B cell (primary cell): ENCODE measurements at regions not wholly inside any gene's neighbourhood (a gene's known extent, or its start where the extent isn't known, plus 50 kb on each side); places are given as distances from the start of the nearest gene placed in this dataset.
"Not testable (repeated sequence)": the region's sequence is repeated elsewhere in the genome, so short reads cannot be mapped to it uniquely, and the experiment has no call there.

Experiments used
- ATAC-seq: fragments of 200-7000 bp; cut with Tn5 transposase; one replicate; pipeline ENCODE4 v1.10.0; 2021; ENCODE audit warnings: low read depth, mild to moderate bottlenecking, moderate number of reproducible peaks, moderate library complexity
- CTCF ChIA-PET: fragments of 350-600 bp; sonication (Branson Sonifier 250); formaldehyde crosslinking; loops from one replicate; lab custom pipeline; 2021; ENCODE audit warnings: antibody characterized with exemption, inconsistent platforms; lab: Charles Lee
- POLR2A ChIA-PET: fragments of 350-600 bp; sonication (Branson Sonifier 250); formaldehyde crosslinking; loops from one replicate; lab custom pipeline; 2021; ENCODE audit warnings: antibody characterized with exemption; lab: Charles Lee
- DNase-seq: peaks from one replicate; pipeline ENCODE4 v3.0.0; 2013
- H2AFZ ChIP-seq: 2 replicates; pipeline ENCODE4 v1.6.1; 2012; ENCODE audit warnings: mild to moderate bottlenecking, low read depth, low read length; ENCODE audit not compliant: insufficient read depth, poor library complexity, severe bottlenecking
- H3K27ac ChIP-seq, 2 donors: 1 replicate in 1 of 2; 2 replicates in 1 of 2; pipeline ENCODE4 v1.5.1; 2012 to 2013; ENCODE audit warnings: low read length in 2 of 2, mild to moderate bottlenecking in 2 of 2, moderate library complexity in 1 of 2
- H3K27me3 ChIP-seq, 4 experiments: fragments of 200-600 bp in 1 of 4; sonication (generic) in 1 of 4; replicated peaks in 1 of 4; 1 replicate in 2 of 4; 2 replicates in 2 of 4; pipeline versions ENCODE4 v1.6.1 to v1.7.0; 2013 to 2016; ENCODE audit warnings: low read length in 3 of 4, mild to moderate bottlenecking in 2 of 4, mixed read lengths in 1 of 4, moderate library complexity in 1 of 4; ENCODE audit not compliant: insufficient read depth in 4 of 4, control insufficient read depth in 3 of 4; ENCODE audit errors: control extremely low read depth in 1 of 4
- H3K36me3 ChIP-seq, 2 experiments: replicated peaks in 1 of 2; 1 replicate in 1 of 2; 2 replicates in 1 of 2; pipeline versions ENCODE4 v1.6.1 to v1.7.1; 2013; ENCODE audit warnings: low read length in 1 of 2; ENCODE audit not compliant: insufficient read depth in 2 of 2, control insufficient read depth in 1 of 2; ENCODE audit errors: control extremely low read depth in 1 of 2, extremely low read depth in 1 of 2
- H3K4me1 ChIP-seq, 2 donors: fragments of 200-600 bp in 1 of 2; sonication (generic) in 1 of 2; 1 replicate in 1 of 2; 2 replicates in 1 of 2; pipeline versions ENCODE4 v1.5.1 to v1.6.1; 2013 to 2017; ENCODE audit warnings: low read length in 2 of 2; ENCODE audit not compliant: control insufficient read depth in 2 of 2, insufficient read depth in 2 of 2
- H3K4me2 ChIP-seq: replicated peaks from 2 replicates; pipeline ENCODE3; 2012; ENCODE audit warnings: mild to moderate bottlenecking, low read depth, low read length; ENCODE audit not compliant: poor library complexity, severe bottlenecking
- H3K4me3 ChIP-seq, 5 experiments: fragments of 200-600 bp in 1 of 5; sonication (generic) in 1 of 5; 1 replicate in 3 of 5; 2 replicates in 2 of 5; pipeline versions ENCODE4 v1.5.1 to v1.7.0; 2011 to 2016; ENCODE audit warnings: low read length in 4 of 5, mild to moderate bottlenecking in 4 of 5, low read depth in 2 of 5, control low read depth in 1 of 5, moderate library complexity in 1 of 5; ENCODE audit not compliant: insufficient read depth in 1 of 5; ENCODE audit errors: control extremely low read depth in 1 of 5, extremely low read depth in 1 of 5
- H3K79me2 ChIP-seq: fragments of 200-600 bp; sonication (generic); one replicate; pipeline ENCODE4 v1.6.0; 2016; ENCODE audit warnings: low read length; ENCODE audit not compliant: control insufficient read depth, insufficient read depth
- H3K9ac ChIP-seq: fragments of 200-600 bp; sonication (generic); 2 replicates; pipeline ENCODE4 v1.6.1; 2017; ENCODE audit warnings: mild to moderate bottlenecking, low read length, moderate library complexity
- H3K9me3 ChIP-seq, 3 donors: one replicate each; pipeline versions ENCODE4 v1.6.1 to v1.7.1; 2013; ENCODE audit warnings: low read length in 2 of 3; ENCODE audit not compliant: control insufficient read depth in 2 of 3, insufficient read depth in 1 of 3; ENCODE audit errors: control extremely low read depth in 1 of 3
- H4K20me1 ChIP-seq: 2 replicates; pipeline ENCODE4 v1.6.0; 2012; ENCODE audit warnings: mild to moderate bottlenecking, low read length; ENCODE audit not compliant: insufficient read depth, control insufficient read depth, poor library complexity, severe bottlenecking
- H3K27ac Mint-ChIP-seq: one replicate; pipeline ENCODE4 v1.8.0; 2021; ENCODE audit warnings: mixed read lengths
- H3K27me3 Mint-ChIP-seq: one replicate; pipeline ENCODE4 v1.8.0; 2021; ENCODE audit warnings: mixed read lengths
- H3K4me1 Mint-ChIP-seq: one replicate; pipeline ENCODE4 v1.8.0; 2021; ENCODE audit warnings: mixed read lengths
- H3K4me3 Mint-ChIP-seq: one replicate; pipeline ENCODE4 v1.8.0; 2021; ENCODE audit warnings: mixed read lengths
- H3K9me3 Mint-ChIP-seq: one replicate; pipeline ENCODE4 v1.8.0; 2022; ENCODE audit warnings: mixed read lengths; ENCODE audit not compliant: insufficient read depth
- CTCF ChIP-seq: fragments of 200-600 bp; IDR thresholded peaks from one replicate; pipeline ENCODE4 v1.8.0; 2022; ENCODE audit warnings: antibody characterized with exemption, mild to moderate bottlenecking
- EZH2 ChIP-seq: IDR thresholded peaks from 2 replicates; pipeline ENCODE4 v1.6.1; 2012; ENCODE audit warnings: borderline replicate concordance, low read depth, mild to moderate bottlenecking, moderate library complexity, low read length; ENCODE audit not compliant: insufficient read depth, poor library complexity, severe bottlenecking
- WGBS: methylation state at CpG from one replicate; pipeline ENCODE4 v1.1.5; 2013; ENCODE audit warnings: missing lambda C conversion rate; ENCODE audit not compliant: insufficient coverage; 5-methylcytosine and 5-hydroxymethylcytosine counted together
- intact Hi-C: fragments of 100-400 bp; cut with micrococcal nuclease; formaldehyde crosslinking; loops from one replicate; pipeline ENCODE4 v1.10.0; 2022

DNA sequence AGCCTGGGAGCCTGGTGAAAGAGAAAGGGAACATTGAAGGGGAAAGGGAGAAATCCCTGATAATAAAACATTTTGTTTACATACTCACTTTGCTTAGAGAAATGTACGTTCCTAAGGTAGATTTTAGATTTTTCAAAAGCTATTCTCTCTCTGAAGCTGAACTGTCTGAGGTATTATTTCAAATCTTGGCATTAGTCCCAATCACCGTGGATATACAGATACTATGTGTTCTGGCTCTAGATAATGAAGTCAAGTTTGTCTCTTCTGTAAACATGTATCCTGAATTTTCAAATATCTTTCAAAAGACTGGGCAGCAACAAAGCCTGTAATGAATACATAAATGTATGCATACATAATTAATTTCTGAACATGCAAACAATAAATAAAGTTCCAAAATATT, 1104.2 kb upstream of the FAM98A start:
- Mint-ChIP-seq H3K4me3 (no peak overlapping the region), H3K27me3 (no peaks in the 10 kb centered on the region), H3K4me1 (no peaks in the 10 kb centered on the region), H3K9me3 (no peaks in the 10 kb centered on the region), H3K27ac (no peak overlapping the region)
- Histone ChIP-seq H3K9me3 (no peaks in the 10 kb centered on the region), H3K27me3 (no peaks in the 10 kb centered on the region), H3K9ac (no peak overlapping the region), H3K79me2 (no peaks in the 10 kb centered on the region), H3K4me2 (no peak overlapping the region), H2AFZ (no peak overlapping the region), H3K27ac (no peak overlapping the region), H3K4me1 (no peaks in the 10 kb centered on the region), H4K20me1 (no peaks in the 10 kb centered on the region), H3K4me3 (no peak overlapping the region), H3K36me3 (no peaks in the 10 kb centered on the region)
- POLR2A ChIA-PET = no interaction called here
- DNase-seq (no peak), ATAC-seq (no peak)
- no CpG with 5 or more reads among the region's 2 CpGs for WGBS
- TF ChIP-seq CTCF = no peak
- TF ChIP-seq EZH2 = no peak
- CTCF ChIA-PET = no interaction called here
- intact Hi-C loops = no loop called here

- CTCF ChIA-PET, H3K4me1 ChIP-seq, H2AFZ ChIP-seq, H3K27me3 Mint-ChIP-seq, POLR2A ChIA-PET, H4K20me1 ChIP-seq, H3K4me2 ChIP-seq, ATAC-seq, H3K9me3 ChIP-seq, H3K27ac Mint-ChIP-seq, H3K36me3 ChIP-seq, H3K4me3 Mint-ChIP-seq, DNase-seq, H3K4me1 Mint-ChIP-seq, H3K9me3 Mint-ChIP-seq, H3K27me3 ChIP-seq, H3K9ac ChIP-seq, intact Hi-C loops, H3K4me3 ChIP-seq, H3K79me2 ChIP-seq, H3K27ac ChIP-seq: not testable (repeated sequence)
- WGBS = 84% methylated on average over 4 of the region's 6 CpGs
These were observed 1103.3 kb upstream of the FAM98A start for GRCh38 chr2:34702391-34702790.

- H3K4me3 Mint-ChIP-seq, ATAC-seq, H3K9ac ChIP-seq, H3K27ac ChIP-seq, CTCF ChIA-PET, H3K27ac Mint-ChIP-seq, H4K20me1 ChIP-seq, POLR2A ChIA-PET, H3K27me3 Mint-ChIP-seq, intact Hi-C loops, H3K4me1 Mint-ChIP-seq, H3K4me1 ChIP-seq, H3K9me3 Mint-ChIP-seq, DNase-seq, H3K36me3 ChIP-seq, H3K4me2 ChIP-seq, H2AFZ ChIP-seq, H3K4me3 ChIP-seq, H3K9me3 ChIP-seq, H3K27me3 ChIP-seq, H3K79me2 ChIP-seq: not testable (repeated sequence)
- 89% methylated on average over 12 of the region's 12 CpGs for WGBS
These were observed 1078.5 kb upstream of the FAM98A start for GRCh38 chr2:34677591-34677990.
